ENCODE measurements at regions not wholly inside any gene's neighbourhood (a gene's known extent, or its start where the extent isn't known, plus 50 kb on each side); places are given as distances from the start of the nearest gene placed in this dataset.

DNA sequence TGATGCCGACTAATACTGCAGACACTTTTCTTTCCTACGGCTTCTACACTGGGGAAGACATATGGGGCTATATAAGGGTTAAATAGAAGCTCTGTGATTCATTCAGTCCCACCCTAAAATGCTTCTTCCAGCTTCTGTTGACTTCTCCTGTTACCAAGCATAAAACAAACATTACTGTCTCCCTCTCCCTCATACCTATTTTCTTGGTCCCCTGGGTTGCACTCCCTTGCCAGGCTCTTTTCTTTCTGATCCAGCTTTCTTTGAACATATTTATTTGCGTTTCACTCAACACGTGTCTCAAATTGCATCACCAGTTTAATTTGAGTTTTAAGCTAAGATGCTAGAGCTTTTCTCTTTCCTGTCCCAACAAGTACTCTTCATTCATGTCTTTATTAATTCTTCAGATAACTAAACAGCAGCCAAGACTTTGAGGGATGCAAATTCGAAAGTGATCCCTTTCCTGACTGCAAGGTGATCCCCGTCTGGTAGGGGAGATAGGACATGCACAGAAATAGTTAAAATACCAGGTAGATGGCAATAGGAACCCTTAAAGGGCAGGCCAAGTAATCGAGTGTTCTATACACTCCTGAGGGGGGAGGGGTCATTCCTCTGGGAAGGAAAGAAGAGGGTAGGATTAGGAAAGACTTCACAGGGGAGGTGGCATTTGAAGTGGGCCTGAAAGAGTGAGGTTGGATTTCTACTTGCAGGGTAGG is 198.6 kb upstream of the BCL6 start:
- no peak for DNase-seq (ENCODE audit: low read depth, low spot score)
- no peak overlapping the region for H3K4me3 ChIP-seq (ENCODE audit: low read length)

DNA sequence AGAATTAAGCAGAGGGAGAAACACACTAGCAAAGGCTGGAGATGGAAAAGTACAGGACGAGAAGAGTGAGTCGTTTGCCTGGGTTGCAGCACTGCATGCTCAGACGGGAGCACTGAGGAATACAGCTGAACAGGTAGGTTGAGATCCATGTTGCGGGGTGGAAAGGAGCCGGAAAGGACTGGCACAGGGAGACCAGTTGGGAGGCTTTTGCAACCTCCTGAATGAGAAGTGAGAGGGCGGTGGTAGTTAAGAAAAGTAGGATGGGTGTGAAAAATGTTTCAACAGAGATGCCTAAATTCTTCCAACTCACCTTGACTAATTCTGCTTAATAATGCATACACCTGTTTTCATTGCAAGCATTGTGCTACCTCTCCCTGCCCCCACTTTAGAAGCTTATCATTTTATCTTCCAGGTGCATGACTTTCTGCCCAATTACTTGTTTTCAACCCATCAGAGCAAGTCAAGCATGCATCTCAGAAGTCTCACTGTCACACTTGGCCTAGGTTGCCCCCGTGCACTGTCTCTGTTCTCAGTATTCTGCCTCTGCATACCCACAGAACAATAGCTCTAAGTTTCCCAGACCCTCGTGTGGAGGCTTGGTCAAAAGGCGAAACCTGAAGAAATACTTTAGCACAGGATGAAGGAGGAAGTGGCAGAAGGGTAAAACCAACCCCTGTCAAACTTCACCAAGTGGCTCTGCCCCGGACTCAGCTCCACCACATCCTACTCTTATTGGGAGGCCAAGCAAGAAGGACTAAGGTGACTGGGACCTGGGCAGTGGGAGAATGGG is 199.3 kb upstream of the BCL6 start:
- H3K4me3 ChIP-seq (ENCODE audit: low read length): no peak overlapping the region
- DNase-seq (ENCODE audit: low read depth, low spot score): no peak

DNA sequence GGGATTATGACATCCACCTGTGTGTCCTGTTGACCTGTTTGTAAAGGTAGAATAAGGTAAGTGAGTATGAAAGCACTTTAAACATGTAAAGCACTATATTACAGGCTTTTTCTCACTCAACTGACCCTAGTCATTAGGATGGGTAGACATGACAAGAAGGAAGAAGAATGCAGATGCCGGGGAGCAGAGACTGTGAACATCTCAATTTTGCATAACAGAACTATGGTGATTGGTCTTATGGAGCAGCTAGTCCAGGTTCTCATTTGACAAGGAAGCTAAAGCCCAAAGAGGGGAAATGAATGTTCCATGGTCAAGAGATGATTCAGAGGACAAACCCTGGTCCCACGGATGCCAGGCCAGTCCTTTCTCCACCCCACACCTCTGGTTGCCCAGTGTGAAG is 200.1 kb upstream of the BCL6 start:
- no peak overlapping the region for H3K4me3 ChIP-seq (ENCODE audit: low read length)
- DNase-seq (ENCODE audit: low read depth, low spot score): no peak

- no peak overlapping the region for H3K4me3 ChIP-seq (ENCODE audit: low read length)
Measured at GRCh38 chr3:187946163-187946691, 201.0 kb upstream of the BCL6 start.

GRCh38 chr3:187946981-187947380 is 201.7 kb upstream of the BCL6 start:
- no peak for DNase-seq (ENCODE audit: low read depth, low spot score)
- no peak overlapping the region for H3K4me3 ChIP-seq (ENCODE audit: low read length)

More at GRCh38 chr3:187946163-187946691, 201.0 kb upstream of the BCL6 start:
- no peak for DNase-seq (ENCODE audit: low read depth, low spot score)

DNA sequence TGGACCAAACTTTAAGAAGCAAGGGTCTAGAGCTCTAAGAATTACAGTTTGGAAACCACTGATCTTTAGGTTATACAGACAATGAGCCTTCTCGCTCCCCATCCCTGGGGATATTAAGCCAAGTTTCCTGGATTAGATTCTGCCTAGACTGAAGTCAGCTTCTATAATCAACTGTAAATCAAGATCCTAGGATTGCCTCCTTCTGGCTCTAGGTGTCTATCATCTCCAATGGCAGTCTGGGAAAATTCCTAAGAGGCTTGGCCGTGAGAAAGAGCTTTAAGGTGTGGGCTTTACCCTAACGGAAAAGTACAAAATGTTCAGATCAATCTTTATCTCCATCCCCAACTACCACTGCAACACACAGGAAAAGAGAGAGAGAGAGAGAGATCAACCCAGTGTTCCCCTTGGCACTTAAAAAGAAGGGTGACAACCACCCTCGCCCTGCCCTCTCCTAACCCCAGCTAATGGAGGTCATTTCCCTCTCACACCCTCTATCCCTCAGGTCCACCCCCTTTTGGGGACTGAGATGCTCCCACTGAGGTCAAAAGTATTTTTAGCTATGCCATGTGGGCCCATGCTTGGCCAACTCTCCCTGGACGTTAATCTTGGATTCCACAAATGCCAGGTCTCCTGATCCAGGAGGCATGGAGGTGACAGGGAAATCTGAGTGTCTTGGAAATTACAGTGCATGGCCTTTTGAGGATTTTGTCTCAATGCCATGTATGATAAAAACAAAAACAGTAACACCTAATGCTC is 202.8 kb upstream of the BCL6 start:
- no peak overlapping the region for H3K4me3 ChIP-seq (ENCODE audit: low read length)
- DNase-seq (ENCODE audit: low read depth, low spot score): no peak

- H3K4me3 ChIP-seq (ENCODE audit: low read length): no peak overlapping the region
- no peak for DNase-seq (ENCODE audit: low read depth, low spot score)
Measured at GRCh38 chr3:187949093-187949820, 204.0 kb upstream of the BCL6 start.

- no peak for DNase-seq (ENCODE audit: low read depth, low spot score)
Measured at GRCh38 chr3:187950671-187951070, 203.3 kb upstream of the LPP start.

DNA sequence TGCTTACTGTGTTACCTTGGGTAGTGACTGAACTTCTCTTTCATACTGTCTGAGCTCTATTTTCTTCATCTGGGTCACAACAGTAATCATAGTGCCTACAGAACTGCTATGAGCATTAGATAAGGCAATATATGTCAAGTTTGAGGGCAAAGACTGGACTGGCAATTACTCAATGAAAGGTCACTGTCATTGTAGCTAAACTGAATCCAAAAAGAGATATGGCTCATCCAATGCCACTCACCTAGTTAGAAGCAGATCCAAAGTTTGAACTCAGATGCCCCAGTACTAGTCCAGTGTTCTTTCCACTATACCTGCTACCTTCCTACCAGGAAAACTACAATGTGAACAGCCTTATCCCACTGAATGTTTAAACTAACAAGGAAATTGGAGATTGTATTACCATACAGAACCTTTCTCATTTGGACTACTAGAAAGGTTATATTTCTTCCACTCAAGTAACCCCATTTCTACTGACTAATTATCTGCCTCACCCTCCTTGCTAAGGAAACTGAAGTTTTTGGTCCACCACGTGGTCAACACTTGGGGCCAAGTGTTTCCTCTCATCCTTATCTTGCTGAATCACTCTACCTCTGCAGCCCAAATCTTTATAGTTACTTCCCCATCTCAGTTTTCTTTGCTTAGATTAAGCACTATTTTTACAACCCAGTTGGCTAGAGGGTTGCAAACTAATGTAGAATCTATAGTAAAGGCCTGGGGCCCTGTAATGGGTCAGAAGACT is 202.3 kb upstream of the LPP start:
- DNase-seq (ENCODE audit: low read depth, low spot score): no peak

More at GRCh38 chr3:187950671-187951070, 203.3 kb upstream of the LPP start:
- H3K4me3 ChIP-seq (ENCODE audit: low read length): no peak overlapping the region

DNA sequence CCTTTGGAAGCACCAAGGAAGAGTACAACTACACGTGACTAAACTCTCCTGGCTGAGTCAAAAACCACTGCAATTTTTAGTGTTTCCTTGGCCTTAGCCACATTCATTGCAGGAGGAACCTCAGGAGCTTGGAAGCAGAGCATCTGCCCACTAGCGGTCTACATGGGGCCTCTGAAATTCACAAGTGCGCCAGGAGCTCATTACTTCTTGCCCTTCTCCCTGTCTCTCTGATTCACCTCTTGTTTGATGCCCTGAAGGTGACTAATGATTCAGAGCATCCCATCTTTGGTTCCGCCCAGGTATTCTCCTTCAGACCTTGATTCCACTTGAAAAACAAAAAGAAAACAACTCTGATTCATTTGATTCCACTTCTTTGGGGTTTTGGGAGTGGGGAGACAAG is 201.1 kb upstream of the LPP start:
- no peak for DNase-seq (ENCODE audit: low read depth, low spot score)
- H3K4me3 ChIP-seq (ENCODE audit: low read length): no peak overlapping the region

More for the DNA sequence above, 202.3 kb upstream of the LPP start:
- no peak overlapping the region for H3K4me3 ChIP-seq (ENCODE audit: low read length)

DNA sequence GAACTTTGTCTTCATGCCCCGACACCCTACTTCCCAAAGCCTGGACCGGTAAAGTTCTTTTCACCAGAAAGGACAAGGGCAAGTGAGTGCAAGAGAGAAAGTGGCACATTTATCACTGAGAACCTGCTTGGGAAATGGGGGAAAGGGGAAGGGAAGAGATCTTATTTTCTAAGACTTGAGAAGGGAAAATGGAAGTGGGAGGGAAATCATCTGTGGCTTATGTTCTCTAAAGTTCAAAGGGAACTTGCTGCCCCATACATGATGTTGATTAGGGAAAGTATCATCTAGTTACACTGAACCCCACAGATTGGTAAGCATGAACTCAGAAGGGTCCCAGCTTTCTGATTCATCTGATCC is 199.5 kb upstream of the LPP start:
- no peak overlapping the region for H3K4me3 ChIP-seq (ENCODE audit: low read length)
- no peak for DNase-seq (ENCODE audit: low read depth, low spot score)

- H3K4me3 ChIP-seq (ENCODE audit: low read length): no peak overlapping the region
- DNase-seq (ENCODE audit: low read depth, low spot score): no peak
Measured at GRCh38 chr3:187954873-187955586, 198.9 kb upstream of the LPP start.

GRCh38 chr3:187955587-187955952 is 198.4 kb upstream of the LPP start:
- DNase-seq (ENCODE audit: low read depth, low spot score): no peak
- H3K4me3 ChIP-seq (ENCODE audit: low read length): no peak overlapping the region

- H3K4me3 ChIP-seq (ENCODE audit: low read length): no peak overlapping the region
- DNase-seq (ENCODE audit: low read depth, low spot score): no peak
Measured at GRCh38 chr3:187957165-187957581, 196.8 kb upstream of the LPP start.

DNA sequence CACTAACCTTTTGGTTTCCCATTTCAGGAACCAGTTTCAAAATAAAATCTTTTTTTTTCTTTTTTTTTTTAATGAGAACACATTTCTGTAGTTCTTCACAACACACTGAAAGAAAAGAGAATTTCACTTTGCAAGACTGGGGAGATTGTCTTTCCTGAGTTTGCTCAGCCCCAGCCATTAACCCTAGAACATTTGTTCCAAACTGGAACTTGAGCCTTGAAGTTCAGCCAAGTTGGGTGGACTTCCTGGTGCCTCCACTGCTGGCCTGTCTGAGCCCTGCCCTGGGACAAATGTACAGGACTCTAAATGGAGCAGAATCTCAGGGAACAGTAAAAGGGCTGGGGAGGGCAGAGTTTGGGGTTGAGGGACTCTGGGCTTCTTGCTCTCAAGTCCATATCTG is 196.4 kb upstream of the LPP start:
- DNase-seq (ENCODE audit: low read depth, low spot score): no peak
- H3K4me3 ChIP-seq (ENCODE audit: low read length): no peak overlapping the region

DNA sequence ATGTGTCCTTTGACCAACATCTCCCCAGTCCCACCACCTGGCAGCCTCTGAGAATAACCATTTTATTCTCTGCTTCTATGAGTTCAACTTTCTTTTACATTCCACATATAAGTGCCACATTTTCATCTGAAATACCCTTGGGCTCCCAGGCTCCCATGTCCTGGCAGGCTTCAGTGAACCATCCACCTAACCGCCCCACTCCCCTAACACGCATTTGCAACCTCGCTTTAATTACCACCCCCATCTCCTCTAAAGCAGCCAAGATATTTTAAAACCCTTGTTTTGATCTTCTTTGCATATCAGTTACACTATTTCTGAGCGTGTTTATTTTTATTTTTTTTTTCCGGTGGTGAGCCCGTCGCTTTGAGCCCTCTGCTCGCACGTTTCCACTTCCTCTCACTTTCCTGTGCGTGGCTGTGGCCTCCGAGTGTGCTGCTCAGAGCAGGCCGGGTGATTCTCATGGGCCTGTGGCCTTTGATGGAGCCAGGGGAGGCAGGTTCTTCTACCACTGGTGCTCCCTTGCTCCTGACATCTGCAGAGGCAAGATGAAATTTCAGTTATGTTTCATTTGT is 195.4 kb upstream of the LPP start:
- H3K4me3 ChIP-seq (ENCODE audit: low read length): no peak overlapping the region; the same call in 1 of the 2 replicates

DNA sequence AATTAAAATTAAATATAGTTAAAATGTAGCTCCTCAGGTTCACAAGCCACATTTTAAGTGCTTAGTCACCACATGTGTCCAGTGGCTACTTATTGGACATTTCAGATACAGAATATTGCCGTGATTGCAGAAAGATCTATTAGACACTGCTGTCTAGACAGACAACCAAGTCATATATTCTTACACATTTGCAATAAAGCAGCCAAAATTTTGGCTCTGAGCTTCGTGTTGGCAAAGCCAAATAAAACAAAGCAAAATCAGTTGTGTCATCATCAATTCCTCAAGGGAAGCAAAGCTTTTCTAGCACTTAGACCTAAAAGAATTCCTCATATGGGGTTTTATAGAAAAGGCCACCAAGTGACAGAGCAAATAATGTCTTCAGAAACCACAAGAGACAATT is 193.1 kb upstream of the LPP start:
- H3K4me3 ChIP-seq (ENCODE audit: low read length): no peak overlapping the region
- no peak for DNase-seq (ENCODE audit: low read depth, low spot score)

More for the DNA sequence above, 195.4 kb upstream of the LPP start:
- DNase-seq (ENCODE audit: low read depth, low spot score): peak; percentile 82

DNA sequence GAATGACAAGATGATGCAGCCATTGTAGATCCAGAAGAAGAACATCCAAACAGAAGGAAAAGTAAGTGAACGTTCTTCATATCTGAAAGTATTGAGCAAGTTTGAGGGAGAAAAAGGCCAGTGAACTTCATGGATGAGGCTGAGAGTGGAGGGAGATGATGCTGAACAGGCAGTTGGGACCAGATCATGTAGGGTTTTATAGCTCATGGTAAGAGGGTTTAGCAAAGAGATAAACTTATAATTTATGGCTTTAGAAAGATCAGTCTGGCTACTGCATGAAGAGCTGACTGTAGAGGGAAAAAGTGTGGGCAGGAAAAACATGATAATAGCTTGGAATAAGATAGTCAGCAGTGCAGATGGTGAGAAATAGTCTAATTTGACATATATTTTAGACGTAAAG is 192.6 kb upstream of the LPP start:
- H3K4me3 ChIP-seq (ENCODE audit: low read length): no peak overlapping the region

More for the DNA sequence above, 192.6 kb upstream of the LPP start:
- DNase-seq (ENCODE audit: low read depth, low spot score): no peak
